GM18498 (cell line): ENCODE measurements at regions not wholly inside any gene's neighbourhood (a gene's known extent, or its start where the extent isn't known, plus 50 kb on each side); places are given as distances from the start of the nearest gene placed in this dataset.

Experiments
- ATAC-seq: cut with Tn5 transposase; IDR thresholded peaks from one replicate; pipeline ENCODE4 v1.9.1; 2021; ENCODE audit warnings: mild to moderate bottlenecking, moderate library complexity; ENCODE audit not compliant: unreplicated experiment

DNA sequence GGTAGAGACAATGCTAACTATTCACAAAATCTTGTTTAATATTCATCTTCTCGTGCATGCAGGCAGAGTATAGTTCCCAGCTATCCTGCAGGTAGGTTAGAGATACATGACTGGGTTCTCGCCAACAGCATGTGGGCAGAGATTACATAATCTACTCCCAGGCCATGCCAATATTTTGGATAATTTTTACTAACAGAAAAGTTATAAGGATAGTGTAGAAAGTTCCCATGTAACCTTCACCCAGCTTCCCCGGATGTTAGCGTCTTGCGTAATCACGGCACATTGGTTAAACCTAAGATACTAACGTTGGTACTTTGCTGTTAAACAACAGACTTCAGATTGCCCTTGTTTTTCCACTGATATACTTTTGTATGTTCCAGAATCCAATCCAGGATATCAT is 215.5 kb upstream of the LARGE1 start:
- ATAC-seq = no peak

- ATAC-seq = no peak
Observed at GRCh38 chr22:34150023-34150422, 229.7 kb upstream of the LARGE1 start.

DNA sequence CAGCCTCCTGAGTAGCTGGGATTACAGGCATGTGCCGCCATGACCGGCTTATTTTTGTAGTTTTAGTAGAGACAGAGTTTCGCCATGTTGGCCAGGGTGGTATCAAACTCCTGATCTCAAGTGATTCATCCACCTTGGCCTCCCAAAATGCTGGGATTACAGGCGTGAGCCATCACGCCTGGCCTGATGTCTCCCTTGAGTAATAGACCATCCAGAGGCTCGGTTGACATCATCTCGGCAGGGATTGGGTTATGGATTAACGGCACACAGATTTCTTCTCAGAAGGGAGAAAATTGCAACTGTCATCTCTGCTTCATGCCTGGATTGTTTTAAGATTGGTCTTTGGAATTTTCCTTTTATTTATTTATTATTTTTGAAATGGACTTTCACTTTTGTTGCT is 239.2 kb upstream of the LARGE1 start:
- ATAC-seq = no peak

DNA sequence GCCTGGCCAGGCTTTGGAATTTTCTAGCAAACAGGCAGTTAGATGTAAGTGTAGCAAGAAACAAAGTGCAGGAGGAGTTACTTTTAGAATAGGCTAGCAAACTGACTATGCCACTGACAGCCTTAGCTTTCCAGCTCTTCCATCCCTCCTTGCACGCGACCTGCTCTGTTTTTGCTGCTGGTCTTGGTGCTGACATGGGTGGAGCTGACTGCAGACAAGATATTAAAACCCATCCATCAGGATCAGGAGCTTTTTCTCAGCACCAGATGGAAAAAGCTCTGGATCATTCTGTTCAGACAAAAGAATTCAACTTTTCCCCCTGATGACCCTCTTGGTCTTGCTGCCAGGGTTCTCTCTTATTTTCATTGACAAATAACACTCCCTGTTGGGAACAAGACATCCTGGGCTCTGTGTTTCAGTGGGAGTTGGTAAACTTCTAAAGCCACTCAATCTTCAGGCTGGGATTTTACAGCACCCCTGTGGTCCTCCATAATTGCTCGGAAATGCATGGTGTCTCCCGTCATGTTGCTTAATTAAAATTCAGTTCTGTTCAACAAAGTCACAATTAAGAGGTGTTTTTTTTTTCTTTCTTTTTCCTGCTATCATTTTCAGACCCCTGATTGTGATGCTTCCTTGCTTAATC is 240.0 kb upstream of the LARGE1 start:
- ATAC-seq = no peak

DNA sequence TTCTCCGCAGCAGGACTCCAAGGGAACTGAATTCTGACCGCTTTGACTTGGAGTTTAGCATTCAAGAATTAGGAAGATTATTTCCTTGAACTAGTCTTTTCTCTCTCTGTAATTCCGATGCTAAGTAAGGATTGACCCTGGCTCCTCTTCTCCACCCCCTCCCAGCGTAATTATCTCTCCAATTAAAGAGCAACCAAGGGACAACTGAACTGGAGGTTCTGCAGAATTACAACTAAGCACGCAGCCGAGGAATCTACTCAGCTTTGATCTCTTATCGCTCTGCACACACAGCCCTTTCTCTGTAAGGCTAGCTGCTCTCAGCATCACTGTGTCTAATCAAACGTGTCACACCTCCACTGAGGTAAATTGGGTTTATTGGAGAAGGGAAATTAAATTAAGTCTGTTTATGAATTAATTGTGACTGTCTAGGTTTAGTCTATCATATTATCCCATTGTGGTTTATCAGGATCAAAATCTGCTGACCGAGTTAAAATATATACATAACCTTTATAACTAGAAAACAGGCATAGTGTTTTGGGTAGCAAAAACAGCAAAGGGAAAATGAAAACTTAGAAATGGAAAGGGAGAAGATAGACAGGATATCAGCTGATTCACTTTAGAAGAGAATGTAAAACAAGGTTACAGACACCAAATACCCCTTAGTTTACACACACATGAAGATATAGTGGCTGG is 241.3 kb upstream of the LARGE1 start:
- no peak for ATAC-seq

DNA sequence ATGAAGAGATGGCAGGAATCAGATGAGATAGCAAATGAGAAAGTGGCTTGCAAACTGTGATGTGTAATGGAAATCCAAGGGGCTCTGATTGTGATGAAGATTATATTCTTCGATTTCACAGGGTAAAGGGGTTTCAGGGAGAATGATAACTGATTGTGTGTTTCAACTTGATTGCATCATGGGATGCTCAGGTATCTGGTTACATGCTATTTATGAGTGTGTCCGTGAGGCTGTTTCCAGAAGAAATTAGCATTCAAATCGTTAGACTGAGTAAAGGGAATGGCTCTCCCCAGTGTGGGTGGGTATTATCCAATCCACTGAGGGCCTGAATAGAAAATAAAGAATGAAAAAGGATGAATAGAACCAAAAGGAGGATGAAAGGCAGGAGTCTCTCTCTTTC is 278.7 kb upstream of the LARGE1 start:
- no peak for ATAC-seq

DNA sequence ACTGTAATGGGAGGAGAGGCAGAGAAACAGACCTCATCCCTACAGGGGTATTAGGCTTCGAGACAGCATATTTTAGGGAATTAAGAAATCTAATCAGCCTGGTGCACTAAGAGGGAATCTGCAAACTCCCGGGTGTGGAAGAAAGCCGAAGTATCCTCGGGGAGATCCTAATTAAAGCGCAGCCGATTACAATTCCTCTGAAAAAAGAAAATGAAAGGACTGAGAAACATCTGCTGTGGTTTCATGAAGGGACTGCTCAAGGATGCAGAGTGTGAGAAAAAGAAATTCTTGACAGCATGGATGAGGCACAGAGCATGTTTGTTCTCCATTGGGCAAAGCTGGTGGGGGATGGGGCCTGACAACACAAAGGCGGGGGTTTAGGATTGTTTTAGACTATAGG is 290.0 kb upstream of the LARGE1 start:
- ATAC-seq = no peak

DNA sequence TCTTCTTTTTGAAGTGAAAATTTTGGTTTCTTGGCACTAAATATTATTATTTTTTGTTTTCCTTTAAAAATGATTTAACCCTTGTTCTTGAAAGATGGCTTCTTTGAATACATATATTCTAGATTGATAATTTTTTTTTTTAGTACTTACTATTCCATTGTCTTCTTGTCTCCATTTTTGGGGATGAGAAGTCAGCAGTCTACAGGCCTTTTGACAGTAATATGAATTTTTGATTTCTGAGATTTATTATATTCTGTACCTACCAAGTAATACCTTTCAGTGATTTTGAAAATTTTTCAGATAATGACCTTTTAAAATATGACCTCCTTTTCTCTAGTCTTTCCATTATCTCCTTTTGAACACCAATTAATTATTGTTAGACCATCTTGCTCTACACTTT is 294.1 kb upstream of the LARGE1 start:
- no peak for ATAC-seq

GRCh38 chr22:34225278-34225677 is 305.0 kb upstream of the LARGE1 start:
- no peak for ATAC-seq

- ATAC-seq = no peak
Observed at GRCh38 chr22:34236527-34236926, 316.3 kb upstream of the LARGE1 start.

- ATAC-seq = no peak
Observed at GRCh38 chr22:34239421-34239820, 319.1 kb upstream of the LARGE1 start.

DNA sequence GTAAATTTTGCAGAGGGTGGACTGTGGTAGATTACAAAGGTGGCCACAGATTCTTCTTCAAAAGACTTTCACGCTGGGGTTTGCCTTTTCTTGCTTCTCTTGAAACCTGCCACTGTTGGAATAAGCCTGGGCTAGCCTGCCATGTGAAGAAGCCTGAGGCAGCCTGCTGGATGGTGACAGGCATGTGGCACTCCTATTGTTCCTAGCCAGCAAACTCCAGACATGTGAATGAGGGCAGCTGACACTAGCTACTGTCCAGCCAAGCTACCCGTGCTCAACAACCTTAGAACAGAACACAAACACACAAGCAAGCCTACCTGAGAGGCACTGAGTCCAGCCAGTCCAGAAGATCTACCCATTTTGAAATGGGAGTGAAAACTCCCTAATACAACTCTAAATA is 322.7 kb upstream of the LARGE1 start:
- ATAC-seq = no peak

DNA sequence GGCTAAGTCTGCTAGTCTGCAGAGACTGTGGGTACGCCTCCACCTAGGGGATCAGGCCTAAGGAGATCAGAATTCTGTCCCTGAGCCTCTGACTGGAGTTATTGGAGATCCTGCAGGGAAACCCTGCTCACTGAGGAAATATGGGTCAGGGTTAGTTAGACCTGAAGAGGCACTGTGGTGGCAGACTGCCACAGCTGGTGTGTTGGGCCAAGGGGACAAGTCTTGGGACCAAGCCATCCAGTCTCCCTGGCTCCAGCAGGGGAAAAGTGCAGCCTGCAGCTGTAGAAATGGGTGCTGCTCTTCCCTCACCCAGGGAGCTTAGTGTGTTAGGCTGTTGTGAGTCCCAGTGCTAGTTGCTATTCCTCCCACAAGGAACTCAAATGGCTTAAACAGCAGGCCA is 334.8 kb upstream of the LARGE1 start:
- ATAC-seq = no peak

- no peak for ATAC-seq
Observed at GRCh38 chr22:34278121-34278520, 357.8 kb upstream of the LARGE1 start.

DNA sequence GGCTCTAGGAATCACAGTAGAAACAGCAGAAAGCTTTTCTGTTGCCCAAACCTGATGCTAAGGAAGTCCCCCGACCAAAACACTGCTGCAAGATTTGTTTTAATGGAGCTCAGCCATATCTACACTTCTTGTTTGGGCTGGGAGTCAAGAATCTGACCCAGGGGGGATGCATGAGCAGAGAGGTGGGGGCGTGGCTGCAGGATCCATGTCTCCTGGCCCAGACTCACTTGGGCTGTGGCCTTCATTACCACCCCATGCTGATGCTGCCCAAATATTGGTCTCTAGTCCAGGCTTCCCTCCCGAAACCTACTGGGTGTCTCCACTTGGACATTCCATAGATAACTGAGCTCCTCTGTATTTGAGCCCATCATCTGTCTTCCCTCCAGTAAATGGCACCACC is 361.5 kb upstream of the LARGE1 start:
- no peak for ATAC-seq

- no peak for ATAC-seq
Observed at GRCh38 chr22:34283844-34284243, 363.6 kb upstream of the LARGE1 start.

DNA sequence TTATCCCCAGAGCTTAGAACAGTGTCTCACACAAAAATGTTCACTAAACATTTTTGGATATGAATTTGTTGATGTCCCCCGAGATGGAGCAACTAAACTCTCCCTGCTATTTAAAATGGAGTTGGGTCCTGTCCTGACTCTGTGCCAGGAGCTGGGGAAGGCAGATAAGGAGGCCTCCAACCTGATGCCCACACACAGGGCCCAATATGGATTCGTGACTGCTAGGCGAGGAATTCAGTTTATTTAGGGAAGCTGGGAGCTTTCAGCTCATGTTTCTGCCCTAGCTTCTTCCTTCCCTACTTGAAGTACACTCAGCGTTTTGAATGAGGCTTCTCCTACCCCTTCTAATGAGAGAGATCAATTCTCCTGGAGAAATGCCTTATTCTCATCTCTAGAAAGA is 373.0 kb upstream of the LARGE1 start:
- ATAC-seq = no peak

DNA sequence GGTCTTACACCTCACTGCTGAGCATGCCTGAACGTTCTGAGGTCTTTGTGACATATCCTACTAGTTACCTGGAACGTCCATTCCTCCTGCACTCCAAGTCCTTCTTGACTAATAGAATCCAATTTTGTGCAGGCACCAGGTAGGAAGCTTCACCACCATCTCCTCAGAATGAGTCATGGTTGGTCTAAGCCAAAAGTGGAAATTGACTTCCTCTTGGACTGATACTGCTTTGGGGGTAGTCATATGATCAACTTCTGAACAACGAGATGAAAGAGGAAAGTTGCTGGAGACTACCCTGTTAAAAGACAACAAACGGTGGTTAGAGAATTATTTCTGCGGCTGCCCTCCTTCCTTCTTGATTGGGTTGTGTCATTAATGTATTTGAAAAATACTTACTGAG is 374.2 kb upstream of the LARGE1 start:
- no peak for ATAC-seq

DNA sequence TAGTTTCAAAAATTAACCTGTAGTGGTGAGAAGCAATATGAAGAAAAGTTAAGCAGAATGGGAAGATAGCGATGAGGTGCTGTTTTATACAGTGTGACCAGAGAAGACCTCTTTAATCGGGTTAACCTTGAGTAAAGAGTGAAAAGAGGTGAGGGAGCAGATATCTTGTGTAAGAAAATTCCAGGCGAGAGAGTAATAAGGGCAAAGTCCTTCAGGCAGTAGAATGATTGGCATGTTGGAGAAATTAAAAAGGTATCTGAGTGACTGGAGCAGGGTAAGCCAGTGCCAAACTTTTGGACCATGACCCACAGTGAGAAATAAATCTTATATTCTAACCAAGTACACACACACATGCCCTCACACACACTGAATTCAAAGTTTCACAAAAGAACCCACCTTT is 374.7 kb upstream of the LARGE1 start:
- ATAC-seq = no peak

DNA sequence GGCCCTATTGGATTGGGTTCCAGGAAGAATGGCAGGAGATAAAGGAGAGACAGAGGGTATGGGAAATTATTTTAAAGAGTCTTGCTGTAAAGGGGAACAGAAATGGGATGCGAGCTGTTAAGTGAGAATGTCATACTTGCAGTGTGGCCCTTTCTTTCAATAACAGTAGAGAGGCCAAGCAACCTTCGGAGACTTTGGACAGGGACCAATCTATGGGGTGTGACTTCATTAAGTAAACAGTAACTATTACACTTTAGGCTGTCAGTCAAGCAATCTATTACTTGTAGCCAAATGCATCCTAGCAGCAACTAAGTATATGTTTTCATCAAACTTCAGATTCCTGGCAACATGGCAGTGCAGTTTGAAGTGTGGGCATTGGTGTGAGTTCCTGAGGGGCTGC is 376.2 kb upstream of the LARGE1 start:
- no peak for ATAC-seq

DNA sequence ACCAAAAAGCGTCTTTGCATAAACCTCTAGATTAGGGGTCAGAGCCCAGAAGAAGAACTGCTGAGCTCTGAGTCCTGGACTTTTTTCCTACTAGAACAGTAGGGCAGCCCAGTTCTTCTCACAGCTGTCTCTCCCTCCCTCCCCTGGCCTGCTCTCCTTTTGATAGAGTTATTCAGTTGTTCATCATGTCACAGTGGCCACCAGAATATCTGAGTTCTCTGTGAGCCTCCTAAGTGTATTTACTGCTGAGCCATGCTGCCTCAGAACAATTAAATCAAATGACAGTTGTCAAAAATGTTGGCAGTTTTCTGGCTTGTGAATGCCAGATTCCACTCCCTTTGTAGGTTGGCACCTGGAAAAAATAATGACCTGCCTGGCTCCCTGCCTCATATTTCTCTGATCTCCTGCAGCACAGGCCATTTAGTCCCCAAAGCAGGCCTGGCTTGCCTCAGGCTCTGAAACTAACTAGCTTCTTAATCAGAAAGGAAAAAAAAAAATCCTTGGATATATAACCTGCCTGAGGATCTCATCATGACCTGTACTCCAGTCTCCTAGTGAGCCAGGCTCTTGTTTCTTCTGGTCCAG is 377.4 kb upstream of the LARGE1 start:
- ATAC-seq = no peak

- no peak for ATAC-seq
Observed at GRCh38 chr22:34299496-34299895, 379.2 kb upstream of the LARGE1 start.

DNA sequence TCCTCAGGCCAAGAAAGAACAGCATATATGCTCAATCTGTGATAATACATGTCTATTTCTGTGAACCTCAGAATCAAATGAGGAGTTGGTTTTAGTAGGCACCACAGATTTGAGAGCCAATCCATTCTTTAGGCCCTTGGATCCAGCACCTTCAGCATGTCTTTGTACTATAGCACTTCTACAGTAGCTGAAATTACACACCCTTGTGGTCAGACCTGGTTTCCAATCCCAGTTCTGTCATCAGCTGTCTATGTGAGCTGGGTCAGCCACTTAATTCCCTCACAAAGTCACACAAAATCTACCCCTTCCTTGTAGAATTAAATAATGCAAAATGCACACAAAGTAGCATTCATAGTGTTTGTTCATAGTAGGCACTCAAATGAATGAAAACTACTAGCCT is 381.3 kb upstream of the LARGE1 start:
- ATAC-seq = no peak
